ENCODE measurements at regions not wholly inside any gene's neighbourhood (a gene's known extent, or its start where the extent isn't known, plus 50 kb on each side); places are given as distances from the start of the nearest gene placed in this dataset.

GRCh38 chr10:3480990-3481315, 304.1 kb downstream of the KLF6 start:
- POLR2A ChIA-PET (ENCODE audit: low non-redundant PET) = no interaction called here
- no peak for TF ChIP-seq CTCF (conservative IDR thresholded peaks at IDR 0.05; ENCODE audit: low read depth)
- CTCF ChIA-PET = no interaction called here
- no peak overlapping the region for H3K27ac ChIP-seq
- DNase-seq (ENCODE audit: low spot score) = no peak

- ChIA-PET POLR2A (ENCODE audit: low non-redundant PET) (no interaction called here), CTCF (no interaction called here)
- no peak for TF ChIP-seq CTCF (conservative IDR thresholded peaks at IDR 0.05; ENCODE audit: low read depth)
- no peak overlapping the region for H3K27ac ChIP-seq
- DNase-seq (ENCODE audit: low spot score) = no peak
Measured at GRCh38 chr10:3480281-3480989, 304.6 kb downstream of the KLF6 start.

- ChIA-PET POLR2A (ENCODE audit: low non-redundant PET) (no interaction called here), CTCF (no interaction called here)
- no peak for DNase-seq (ENCODE audit: low spot score)
- TF ChIP-seq CTCF (conservative IDR thresholded peaks at IDR 0.05; ENCODE audit: low read depth) = no peak
- H3K27ac ChIP-seq = no peak overlapping the region
Measured at GRCh38 chr10:3478632-3479240, 306.2 kb upstream of the PITRM1 start.

GRCh38 chr10:3478153-3478552, 305.6 kb upstream of the PITRM1 start:
- no peak for TF ChIP-seq CTCF (conservative IDR thresholded peaks at IDR 0.05; ENCODE audit: low read depth)
- ChIA-PET CTCF (no interaction called here), POLR2A (ENCODE audit: low non-redundant PET) (no interaction called here)
- no peak for DNase-seq (ENCODE audit: low spot score)
- no peak overlapping the region for H3K27ac ChIP-seq

- no peak for DNase-seq (ENCODE audit: low spot score)
- POLR2A ChIA-PET (ENCODE audit: low non-redundant PET) = no interaction called here
- CTCF ChIA-PET = no interaction called here
- H3K27ac ChIP-seq = no peak overlapping the region
- TF ChIP-seq CTCF (conservative IDR thresholded peaks at IDR 0.05; ENCODE audit: low read depth) = no peak
Measured at GRCh38 chr10:3477683-3478082, 305.1 kb upstream of the PITRM1 start.

- DNase-seq (ENCODE audit: low spot score) = no peak
- ChIA-PET CTCF (interaction anchor here (0.7 kb wide), 3 partner anchors 42 to 306 kb away, joined by 3 to 5 read pairs (median 3); no protein-coding TSS in a partner anchor), POLR2A (ENCODE audit: low non-redundant PET) (no interaction called here)
- no peak for TF ChIP-seq CTCF (conservative IDR thresholded peaks at IDR 0.05; ENCODE audit: low read depth)
- no peak overlapping the region for H3K27ac ChIP-seq
Measured at GRCh38 chr10:3476640-3477448, 304.3 kb upstream of the PITRM1 start.
